ENCODE measurements at regions not wholly inside any gene's neighbourhood (a gene's known extent, or its start where the extent isn't known, plus 50 kb on each side); places are given as distances from the start of the nearest gene placed in this dataset.

DNA sequence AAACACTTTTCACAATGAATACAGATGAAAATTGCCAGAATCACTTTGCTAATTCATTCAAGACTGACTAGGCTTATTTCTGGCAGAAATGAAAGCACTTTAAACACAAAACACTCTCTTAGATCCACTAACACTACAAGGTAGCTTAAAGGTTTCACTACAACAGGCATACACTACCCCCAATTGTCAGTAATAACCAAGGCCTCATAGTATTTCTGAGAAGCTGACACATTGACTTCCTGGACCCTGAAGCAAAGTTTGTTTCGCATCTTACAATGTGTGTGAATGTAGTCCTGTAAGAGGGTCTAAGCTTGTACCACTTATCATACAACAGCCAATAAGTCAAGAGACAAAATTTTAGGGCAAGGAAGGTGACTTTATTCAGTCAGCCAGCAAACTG, 129.9 kb upstream of the FMR1 start:
- Histone ChIP-seq H3K27ac (ENCODE audit: insufficient read depth, low read length, poor library complexity, severe bottlenecking) (no peak overlapping the region), H3K27me3 (ENCODE audit: control insufficient read depth, insufficient read depth, low read length) (no peaks in the 10 kb centered on the region), H3K9me3 (ENCODE audit: control insufficient read depth in 2 of 2, low read length in 2 of 2) (no peaks in the 10 kb centered on the region), H3K4me1 (ENCODE audit: control insufficient read depth, insufficient read depth, low read length, poor library complexity, severe bottlenecking) (no peaks in the 10 kb centered on the region), H3K4me3 (ENCODE audit: low read depth, low read length) (no peak overlapping the region), H3K36me3 (ENCODE audit: control insufficient read depth, insufficient read depth, low read length) (no peaks in the 10 kb centered on the region)
- Mint-ChIP-seq H3K27me3 (no peaks in the 10 kb centered on the region), H3K4me1 (no peaks in the 10 kb centered on the region), H3K36me3 (no peaks in the 10 kb centered on the region), H3K4me3 (no peak overlapping the region), H3K27ac (no peak overlapping the region), H3K9me3 (peaks cover 0 to 2% (median 0%) of the 10 kb centered on the region in 7 donors)
- ATAC-seq (ENCODE audit: low read depth in 2 of 2) (no peak), DNase-seq (peak in 1 of 3 donors; percentile 4)

DNA sequence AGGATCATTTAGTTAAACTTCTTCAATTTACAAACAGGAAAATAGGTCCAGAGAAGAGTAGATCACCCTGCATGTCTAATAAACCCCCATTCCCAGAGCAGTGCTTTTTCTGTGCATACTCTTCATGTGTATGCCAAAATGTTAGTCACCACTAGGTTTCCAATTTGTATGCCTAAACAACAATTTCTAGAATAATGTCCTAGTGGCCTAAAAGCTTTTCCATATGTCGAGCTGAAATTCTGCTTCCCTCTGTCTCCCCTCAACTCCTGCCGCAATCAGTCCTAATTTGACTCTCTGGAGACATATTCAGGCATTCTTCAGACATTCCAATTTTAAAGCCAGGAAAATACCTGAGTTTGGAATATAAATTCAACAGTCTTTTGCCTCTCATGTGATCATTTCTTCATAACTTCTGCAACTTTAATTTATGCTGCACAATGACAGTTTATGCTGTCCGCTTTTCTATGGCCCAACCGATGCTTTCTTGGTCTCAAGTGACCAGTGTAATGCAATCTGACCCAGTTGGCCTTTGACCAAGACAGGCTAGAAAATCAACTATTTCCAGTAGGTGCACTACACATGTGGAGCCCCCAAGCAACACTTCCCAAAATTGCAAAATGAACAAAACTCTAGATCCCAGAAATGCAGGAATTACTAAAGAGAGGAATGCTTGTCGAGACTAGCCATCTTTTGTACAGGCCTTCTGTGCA, 122.9 kb upstream of the FMR1 start:
- H3K4me1 Mint-ChIP-seq = no peaks in the 10 kb centered on the region
- H3K27me3 ChIP-seq (ENCODE audit: control insufficient read depth, insufficient read depth, low read length) = no peaks in the 10 kb centered on the region
- ATAC-seq (ENCODE audit: low read depth in 2 of 2) (no peak), DNase-seq (no peak)
- H3K36me3 Mint-ChIP-seq = no peaks in the 10 kb centered on the region
- no peaks in the 10 kb centered on the region for H3K27me3 Mint-ChIP-seq
- no peaks in the 10 kb centered on the region for H3K4me1 ChIP-seq (ENCODE audit: control insufficient read depth, insufficient read depth, low read length, poor library complexity, severe bottlenecking)
- H3K36me3 ChIP-seq (ENCODE audit: control insufficient read depth, insufficient read depth, low read length) = no peaks in the 10 kb centered on the region
- no peak overlapping the region for H3K27ac Mint-ChIP-seq
- no peak overlapping the region for H3K4me3 ChIP-seq (ENCODE audit: low read depth, low read length)
- H3K9me3 ChIP-seq (ENCODE audit: control insufficient read depth in 2 of 2, low read length in 2 of 2) = no peaks in the 10 kb centered on the region
- no peaks in the 10 kb centered on the region for H3K9me3 Mint-ChIP-seq
- no peak overlapping the region for H3K27ac ChIP-seq (ENCODE audit: insufficient read depth, low read length, poor library complexity, severe bottlenecking)
- H3K4me3 Mint-ChIP-seq = no peak overlapping the region

DNA sequence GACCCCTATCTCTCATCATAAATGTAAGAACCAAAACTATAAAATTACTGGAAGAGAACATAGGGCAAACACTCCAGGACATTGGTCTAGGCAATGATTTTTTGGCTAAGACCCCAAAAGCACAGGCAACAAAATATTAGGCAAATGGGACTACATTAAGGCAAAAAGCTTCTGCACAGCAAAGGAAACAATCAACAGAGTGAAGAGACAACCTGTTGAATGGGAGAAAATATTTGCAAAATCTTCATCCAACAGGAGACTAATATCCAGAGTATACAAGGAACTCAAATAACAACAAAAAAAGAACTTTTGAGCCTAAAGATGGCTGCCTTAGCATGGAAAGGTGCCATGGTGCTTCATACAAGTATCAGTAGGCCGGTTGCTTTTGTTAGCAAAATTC, 111.1 kb upstream of the FMR1 start:
- Histone ChIP-seq H3K27ac (ENCODE audit: insufficient read depth, low read length, poor library complexity, severe bottlenecking) (no peak overlapping the region), H3K4me1 (ENCODE audit: control insufficient read depth, insufficient read depth, low read length, poor library complexity, severe bottlenecking) (no peaks in the 10 kb centered on the region), H3K4me3 (ENCODE audit: low read depth, low read length) (no peak overlapping the region), H3K9me3 (ENCODE audit: control insufficient read depth in 2 of 2, low read length in 2 of 2) (no peaks in the 10 kb centered on the region), H3K36me3 (ENCODE audit: control insufficient read depth, insufficient read depth, low read length) (no peaks in the 10 kb centered on the region), H3K27me3 (ENCODE audit: control insufficient read depth, insufficient read depth, low read length) (no peaks in the 10 kb centered on the region)
- no peaks in the 10 kb centered on the region for H3K27me3 Mint-ChIP-seq
- ATAC-seq (ENCODE audit: low read depth in 2 of 2) (no peak), DNase-seq (no peak)
- H3K9me3 Mint-ChIP-seq = peaks cover 0 to 2% (median 0%) of the 10 kb centered on the region in 7 donors
- no peaks in the 10 kb centered on the region for H3K36me3 Mint-ChIP-seq
- no peak overlapping the region for H3K4me3 Mint-ChIP-seq
- no peak overlapping the region for H3K27ac Mint-ChIP-seq
- no peaks in the 10 kb centered on the region for H3K4me1 Mint-ChIP-seq

DNA sequence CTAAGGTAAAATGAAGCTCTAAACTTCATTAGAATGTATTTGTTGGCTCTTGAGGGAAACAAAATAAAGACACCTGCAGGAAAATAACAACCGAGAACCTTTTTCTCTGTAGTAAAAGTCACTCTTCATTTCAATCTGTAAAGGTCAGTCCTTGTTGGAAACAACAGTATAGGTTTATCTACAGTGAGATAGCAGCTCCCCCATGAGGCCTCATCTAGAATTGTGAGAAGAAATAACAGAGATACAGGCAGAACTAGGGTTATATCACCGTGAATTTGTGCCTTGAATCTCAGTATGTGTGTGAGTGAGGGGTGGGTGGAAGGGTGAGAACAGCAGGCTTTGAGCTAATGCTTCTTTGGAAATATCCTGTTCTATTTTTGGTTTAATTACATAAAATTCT, 107.8 kb upstream of the FMR1 start:
- Mint-ChIP-seq H3K27me3 (no peaks in the 10 kb centered on the region), H3K27ac (no peak overlapping the region)
- no peaks in the 10 kb centered on the region for H3K4me1 ChIP-seq (ENCODE audit: control insufficient read depth, insufficient read depth, low read length, poor library complexity, severe bottlenecking)

DNA sequence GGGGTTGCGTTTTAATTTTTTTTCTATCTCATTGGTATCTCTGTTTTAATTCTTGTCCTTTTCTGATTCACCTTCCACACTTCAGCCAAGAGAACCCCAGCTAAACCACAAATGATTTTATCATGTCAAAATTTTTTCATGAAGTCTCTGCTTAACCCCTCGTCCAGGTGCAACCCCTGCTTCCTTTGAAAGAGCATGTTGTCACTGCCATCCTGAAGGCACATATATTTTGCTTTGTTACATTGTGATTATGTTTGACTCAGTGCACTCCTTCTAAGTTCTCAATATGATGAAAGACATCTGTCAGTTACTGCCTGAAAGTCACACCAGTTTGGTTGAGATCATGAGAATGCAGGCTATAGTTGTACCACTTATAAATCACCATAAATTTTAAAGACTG, 99.9 kb upstream of the FMR1 start:
- DNase-seq = no peak
- Histone ChIP-seq H3K9me3 (ENCODE audit: control insufficient read depth in 2 of 2, low read length in 2 of 2) (no peaks in the 10 kb centered on the region), H3K4me3 (ENCODE audit: low read depth, low read length) (no peak overlapping the region), H3K27me3 (ENCODE audit: control insufficient read depth, insufficient read depth, low read length) (no peaks in the 10 kb centered on the region), H3K4me1 (ENCODE audit: control insufficient read depth, insufficient read depth, low read length, poor library complexity, severe bottlenecking) (no peaks in the 10 kb centered on the region), H3K27ac (ENCODE audit: insufficient read depth, low read length, poor library complexity, severe bottlenecking) (no peak overlapping the region), H3K36me3 (ENCODE audit: control insufficient read depth, insufficient read depth, low read length) (no peaks in the 10 kb centered on the region)
- no peak for ATAC-seq (ENCODE audit: low read depth in 2 of 2)
- no peaks in the 10 kb centered on the region for H3K9me3 Mint-ChIP-seq
- peaks cover 5% of the 10 kb centered on the region for H3K27me3 Mint-ChIP-seq
- H3K4me3 Mint-ChIP-seq = no peak overlapping the region
- no peak overlapping the region for H3K27ac Mint-ChIP-seq
- no peaks in the 10 kb centered on the region for H3K36me3 Mint-ChIP-seq
- H3K4me1 Mint-ChIP-seq = no peaks in the 10 kb centered on the region

More for the DNA sequence above, 107.8 kb upstream of the FMR1 start:
- Histone ChIP-seq H3K27me3 (ENCODE audit: control insufficient read depth, insufficient read depth, low read length) (no peaks in the 10 kb centered on the region), H3K4me3 (ENCODE audit: low read depth, low read length) (no peak overlapping the region), H3K27ac (ENCODE audit: insufficient read depth, low read length, poor library complexity, severe bottlenecking) (no peak overlapping the region), H3K9me3 (ENCODE audit: control insufficient read depth in 2 of 2, low read length in 2 of 2) (no peaks in the 10 kb centered on the region), H3K36me3 (ENCODE audit: control insufficient read depth, insufficient read depth, low read length) (no peaks in the 10 kb centered on the region)
- H3K9me3 Mint-ChIP-seq = no peaks in the 10 kb centered on the region
- ATAC-seq (ENCODE audit: low read depth in 2 of 2) (no peak), DNase-seq (peak in 1 of 3 donors; percentile 30)
- H3K4me3 Mint-ChIP-seq = no peak overlapping the region
- H3K4me1 Mint-ChIP-seq = no peaks in the 10 kb centered on the region
- H3K36me3 Mint-ChIP-seq = no peaks in the 10 kb centered on the region

DNA sequence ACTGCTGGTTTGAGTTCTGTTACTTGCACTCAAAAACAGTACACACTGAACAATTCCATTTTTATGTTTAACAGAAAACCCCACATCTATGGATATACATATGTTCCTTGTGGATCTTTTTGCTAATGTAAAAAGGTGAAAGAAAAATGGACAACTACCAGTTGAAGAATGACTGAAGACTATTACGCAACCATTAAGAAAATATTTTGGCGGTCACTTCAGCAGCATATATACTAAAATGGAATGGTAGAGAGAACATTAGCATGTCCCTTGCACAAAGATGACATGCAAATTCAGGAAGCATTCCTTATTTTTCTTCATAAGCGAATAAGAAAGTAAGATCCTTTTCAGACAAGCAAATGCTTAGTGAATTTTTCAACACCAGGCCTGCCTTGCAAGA, 84.6 kb upstream of the FMR1 start:
- H3K27ac Mint-ChIP-seq = no peak overlapping the region
- no peaks in the 10 kb centered on the region for H3K36me3 Mint-ChIP-seq
- H3K9me3 Mint-ChIP-seq = peaks cover 0 to 8% (median 4%) of the 10 kb centered on the region in 7 donors
- no peaks in the 10 kb centered on the region for H3K4me1 ChIP-seq (ENCODE audit: control insufficient read depth, insufficient read depth, low read length, poor library complexity, severe bottlenecking)
- no peak overlapping the region for H3K4me3 ChIP-seq (ENCODE audit: low read depth, low read length)
- no peaks in the 10 kb centered on the region for H3K27me3 ChIP-seq (ENCODE audit: control insufficient read depth, insufficient read depth, low read length)
- H3K27ac ChIP-seq (ENCODE audit: insufficient read depth, low read length, poor library complexity, severe bottlenecking) = no peak overlapping the region
- no peaks in the 10 kb centered on the region for H3K36me3 ChIP-seq (ENCODE audit: control insufficient read depth, insufficient read depth, low read length)
- H3K4me3 Mint-ChIP-seq = no peak overlapping the region
- H3K9me3 ChIP-seq (ENCODE audit: control insufficient read depth in 2 of 2, low read length in 2 of 2) = peaks cover 0 to 4% of the 10 kb centered on the region in 2 experiments
- no peak for ATAC-seq (ENCODE audit: low read depth in 2 of 2)
- H3K4me1 Mint-ChIP-seq = no peaks in the 10 kb centered on the region
- H3K27me3 Mint-ChIP-seq = no peaks in the 10 kb centered on the region
- DNase-seq = no peak

DNA sequence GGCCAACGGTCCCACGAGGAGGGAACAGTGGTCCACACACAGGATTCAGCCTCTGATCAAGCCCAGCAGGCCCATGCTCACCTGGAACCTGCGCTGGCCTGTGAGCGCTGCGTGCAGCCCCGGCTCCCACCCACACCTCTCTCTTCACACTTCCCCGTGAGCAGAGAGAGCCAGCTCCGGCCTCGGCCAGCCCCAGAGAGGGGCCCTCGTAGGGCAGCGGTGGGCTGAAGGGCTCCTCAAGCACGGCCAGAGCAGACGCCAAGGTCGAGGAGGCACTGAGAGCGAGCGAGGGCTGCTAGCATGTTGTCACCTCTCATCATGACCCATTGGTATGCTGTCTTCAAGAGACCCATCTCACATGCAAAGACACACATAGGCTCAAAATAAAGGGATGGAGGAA, 83.0 kb upstream of the FMR1 start:
- Histone ChIP-seq H3K27ac (ENCODE audit: insufficient read depth, low read length, poor library complexity, severe bottlenecking) (no peak overlapping the region), H3K4me1 (ENCODE audit: control insufficient read depth, insufficient read depth, low read length, poor library complexity, severe bottlenecking) (no peaks in the 10 kb centered on the region), H3K36me3 (ENCODE audit: control insufficient read depth, insufficient read depth, low read length) (no peaks in the 10 kb centered on the region), H3K27me3 (ENCODE audit: control insufficient read depth, insufficient read depth, low read length) (no peaks in the 10 kb centered on the region), H3K9me3 (ENCODE audit: control insufficient read depth in 2 of 2, low read length in 2 of 2) (peaks cover 0 to 4% of the 10 kb centered on the region in 2 experiments), H3K4me3 (ENCODE audit: low read depth, low read length) (no peak overlapping the region)
- H3K27ac Mint-ChIP-seq = no peak overlapping the region
- H3K27me3 Mint-ChIP-seq = no peaks in the 10 kb centered on the region
- peaks cover 0 to 8% (median 4%) of the 10 kb centered on the region in 7 donors for H3K9me3 Mint-ChIP-seq
- DNase-seq = no peak
- no peak for ATAC-seq (ENCODE audit: low read depth in 2 of 2)
- no peaks in the 10 kb centered on the region for H3K36me3 Mint-ChIP-seq
- no peaks in the 10 kb centered on the region for H3K4me1 Mint-ChIP-seq
- H3K4me3 Mint-ChIP-seq = no peak overlapping the region

DNA sequence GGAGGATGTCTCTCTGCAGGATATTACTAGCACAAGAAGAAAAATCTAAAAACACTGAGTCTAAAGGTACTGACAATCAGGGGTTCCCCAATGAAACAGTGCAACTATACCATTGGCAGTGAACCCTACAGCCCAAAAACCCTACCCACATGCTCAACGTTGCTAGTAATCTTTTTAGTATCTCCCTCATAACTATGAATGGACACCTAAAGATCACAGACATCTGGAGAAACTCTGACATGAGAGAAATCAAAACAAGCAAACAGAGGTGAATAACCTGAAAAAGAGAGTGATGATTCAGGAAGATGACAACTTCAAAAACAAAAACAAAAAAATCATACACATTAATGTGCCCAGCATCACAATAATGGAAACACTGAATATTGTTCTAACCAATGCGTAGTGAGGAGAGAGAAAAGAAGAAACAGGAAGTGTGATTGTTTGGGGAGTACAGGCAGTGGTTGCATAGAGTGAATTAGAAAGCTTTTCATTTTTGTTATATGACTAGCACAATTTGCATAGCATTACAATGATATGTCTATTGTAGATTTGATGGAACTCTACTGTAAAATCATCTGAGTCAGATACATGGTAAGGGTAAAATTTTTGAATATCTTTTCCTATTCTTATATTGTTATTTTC, 78.9 kb upstream of the FMR1 start:
- Mint-ChIP-seq H3K36me3 (no peaks in the 10 kb centered on the region), H3K4me1 (no peaks in the 10 kb centered on the region), H3K4me3 (no peak overlapping the region), H3K27ac (no peak overlapping the region), H3K27me3 (no peaks in the 10 kb centered on the region), H3K9me3 (peaks cover 0 to 8% (median 4%) of the 10 kb centered on the region in 7 donors)
- H3K27ac ChIP-seq (ENCODE audit: insufficient read depth, low read length, poor library complexity, severe bottlenecking) = no peak overlapping the region
- no peak for DNase-seq
- no peak overlapping the region for H3K4me3 ChIP-seq (ENCODE audit: low read depth, low read length)
- H3K9me3 ChIP-seq (ENCODE audit: control insufficient read depth in 2 of 2, low read length in 2 of 2) = peaks cover 0 to 4% of the 10 kb centered on the region in 2 experiments
- no peaks in the 10 kb centered on the region for H3K4me1 ChIP-seq (ENCODE audit: control insufficient read depth, insufficient read depth, low read length, poor library complexity, severe bottlenecking)
- no peaks in the 10 kb centered on the region for H3K36me3 ChIP-seq (ENCODE audit: control insufficient read depth, insufficient read depth, low read length)
- ATAC-seq (ENCODE audit: low read depth in 2 of 2) = no peak
- no peaks in the 10 kb centered on the region for H3K27me3 ChIP-seq (ENCODE audit: control insufficient read depth, insufficient read depth, low read length)
